A204.1 (cell line): ENCODE measurements at regions not wholly inside any gene's neighbourhood (a gene's known extent, or its start where the extent isn't known, plus 50 kb on each side); places are given as distances from the start of the nearest gene placed in this dataset.

Experiments
- FAIRE-seq: peaks from 2 replicates; lab custom pipeline; 2012; peaks lifted over from hg19 to GRCh38; lab: Jason Lieb, UNC

- FAIRE-seq: no peak
Observed at GRCh38 chr1:244220410-244220809, 169.3 kb downstream of the ZBTB18 start.

DNA sequence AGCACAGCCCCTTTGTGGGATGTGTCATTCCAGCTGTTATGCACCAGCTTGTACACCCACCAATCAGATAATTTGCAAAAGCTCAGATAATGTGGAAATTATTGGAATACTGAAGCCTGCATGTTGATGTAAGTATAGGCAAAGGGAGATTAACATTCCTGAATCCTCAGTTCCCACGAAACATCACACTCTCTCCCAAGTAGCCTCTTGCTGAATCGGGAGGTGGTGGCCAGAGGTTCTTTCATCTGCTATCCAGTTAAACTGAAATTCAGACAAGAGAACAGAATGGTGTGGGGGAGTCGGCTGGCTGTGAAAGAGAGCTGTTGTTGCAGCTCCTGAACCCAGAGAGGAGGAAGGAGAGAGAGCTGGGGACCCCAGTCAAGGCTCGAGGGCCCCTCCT lies 170.9 kb downstream of the ZBTB18 start:
- FAIRE-seq: no peak

- no peak for FAIRE-seq
Observed at GRCh38 chr1:244224487-244225430, 173.7 kb downstream of the ZBTB18 start.

DNA sequence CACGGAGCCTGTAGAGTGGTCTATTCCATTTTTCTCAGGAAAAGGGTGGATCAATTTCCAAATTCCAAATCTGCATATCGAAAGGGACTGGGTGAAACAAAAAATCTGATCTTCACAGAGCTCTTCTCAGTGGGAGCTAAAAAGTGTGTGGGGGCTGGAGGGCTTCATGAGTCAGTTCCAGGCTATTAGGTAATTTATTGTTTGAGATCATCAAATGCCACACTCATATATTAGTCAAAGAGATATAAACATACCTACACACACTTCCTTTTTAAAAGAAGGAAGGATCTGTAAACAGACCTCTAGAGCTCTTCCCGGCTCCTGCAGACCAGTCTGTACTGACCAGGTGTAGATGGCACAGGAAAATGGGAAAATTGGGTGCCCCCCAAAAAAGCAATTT lies 175.4 kb downstream of the ZBTB18 start:
- no peak for FAIRE-seq

DNA sequence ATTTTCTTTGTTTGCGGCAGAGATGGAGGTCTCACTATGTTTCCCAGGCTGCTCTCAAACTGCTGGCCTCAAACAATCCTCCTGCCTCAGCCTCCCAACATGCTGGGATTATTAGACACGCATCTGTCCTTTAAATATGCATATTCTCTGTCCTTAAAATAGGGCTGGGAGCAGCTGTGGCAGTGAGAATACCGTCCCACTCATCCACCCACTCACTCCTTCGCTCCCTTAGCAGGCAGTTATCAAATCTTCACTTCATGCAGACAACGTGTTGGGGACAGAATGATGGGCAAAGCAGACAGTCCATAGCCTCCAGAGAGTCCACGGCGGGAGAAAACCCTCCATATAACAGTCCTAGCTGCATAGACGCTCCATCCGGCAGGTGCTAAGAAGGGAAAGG lies 179.4 kb downstream of the ZBTB18 start:
- FAIRE-seq: no peak

DNA sequence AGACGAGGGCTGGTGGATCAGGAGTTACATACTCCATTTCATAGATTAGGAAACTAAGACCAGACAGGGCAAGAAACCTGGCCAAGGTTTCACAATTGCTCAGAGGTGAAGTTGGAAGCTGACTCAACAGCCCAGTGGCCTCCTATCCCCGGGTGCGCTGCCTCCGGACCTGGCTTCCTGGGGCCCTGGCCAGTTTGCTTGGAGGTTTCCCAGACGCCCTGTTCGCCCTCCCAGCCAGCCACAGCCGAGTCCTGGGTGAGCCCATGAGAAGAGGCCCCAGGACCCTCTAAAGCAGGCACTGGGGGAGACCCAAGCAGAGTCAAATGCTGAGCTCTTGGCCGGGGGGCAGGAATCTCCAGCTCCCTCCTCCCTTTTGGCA lies 180.1 kb downstream of the ZBTB18 start:
- FAIRE-seq: no peak

GRCh38 chr1:244231572-244232315 lies 180.7 kb downstream of the ZBTB18 start:
- FAIRE-seq: no peak

DNA sequence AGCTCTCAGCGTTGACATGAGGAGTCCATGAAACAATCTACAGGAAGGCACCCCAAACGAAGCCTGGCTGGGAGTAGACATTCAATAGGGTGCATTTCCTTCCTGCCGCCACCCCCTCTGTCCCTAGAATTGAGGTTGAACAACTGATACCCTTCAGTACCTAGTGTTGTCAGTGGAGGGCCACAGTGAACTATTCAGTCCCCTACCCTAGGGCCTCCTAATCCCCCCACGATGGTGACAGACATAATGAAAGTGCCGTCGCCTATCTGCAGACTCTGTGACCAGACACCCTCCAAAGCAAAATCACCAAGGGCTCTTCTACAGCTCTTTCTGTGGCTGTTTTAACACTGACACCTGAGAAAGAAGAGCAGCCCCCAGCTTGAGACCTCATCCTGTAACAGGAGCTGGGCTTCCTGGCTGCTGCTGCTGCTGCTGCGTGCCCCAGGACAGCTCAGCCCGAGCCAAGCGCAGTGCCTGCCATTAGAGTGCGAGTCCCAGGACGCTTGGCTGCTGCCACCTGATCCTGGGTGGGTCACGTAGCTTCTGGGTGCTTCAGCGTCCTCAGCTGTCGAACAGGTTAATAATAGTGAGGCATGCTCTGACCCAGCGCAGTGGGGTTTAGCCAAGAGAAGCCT lies 183.0 kb downstream of the ZBTB18 start:
- FAIRE-seq: no peak

DNA sequence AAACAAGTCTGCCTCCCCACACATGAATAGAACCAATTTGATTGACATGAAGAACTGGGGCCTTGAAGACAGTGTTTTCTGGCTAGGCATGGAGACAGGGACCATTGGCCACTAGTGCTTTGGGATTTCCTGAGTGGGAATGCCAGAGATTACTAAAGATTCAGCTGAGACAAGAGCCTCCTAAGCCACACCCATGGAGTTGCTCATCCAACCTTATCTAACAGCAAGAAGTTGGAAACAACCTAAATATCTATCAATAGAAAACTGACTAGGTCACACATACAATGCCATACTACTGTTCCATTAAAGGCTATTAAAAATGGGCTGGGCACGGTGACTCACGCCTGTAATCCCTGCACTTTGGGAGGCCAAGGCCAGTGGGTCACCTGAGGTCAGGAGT lies 184.1 kb downstream of the ZBTB18 start:
- FAIRE-seq: no peak

DNA sequence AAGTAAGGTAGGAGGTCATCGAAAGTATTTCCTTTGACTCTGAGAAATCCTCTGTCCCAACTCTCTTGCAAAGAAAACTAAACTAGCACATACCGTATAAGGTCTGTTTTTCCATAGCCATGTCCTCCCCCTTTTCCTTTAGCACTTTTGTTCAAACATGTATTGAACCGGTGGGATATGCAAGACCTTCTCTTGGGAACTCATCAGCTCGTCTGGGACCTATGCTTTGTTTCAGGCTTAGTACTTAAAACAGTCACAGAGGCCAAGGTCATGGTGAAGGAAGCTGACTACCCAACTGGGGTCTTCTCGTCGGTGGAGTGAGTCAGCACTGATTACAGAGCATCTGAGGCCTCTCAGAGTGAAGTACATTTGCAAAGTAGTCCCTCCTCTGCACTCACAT lies 185.0 kb downstream of the ZBTB18 start:
- no peak for FAIRE-seq

DNA sequence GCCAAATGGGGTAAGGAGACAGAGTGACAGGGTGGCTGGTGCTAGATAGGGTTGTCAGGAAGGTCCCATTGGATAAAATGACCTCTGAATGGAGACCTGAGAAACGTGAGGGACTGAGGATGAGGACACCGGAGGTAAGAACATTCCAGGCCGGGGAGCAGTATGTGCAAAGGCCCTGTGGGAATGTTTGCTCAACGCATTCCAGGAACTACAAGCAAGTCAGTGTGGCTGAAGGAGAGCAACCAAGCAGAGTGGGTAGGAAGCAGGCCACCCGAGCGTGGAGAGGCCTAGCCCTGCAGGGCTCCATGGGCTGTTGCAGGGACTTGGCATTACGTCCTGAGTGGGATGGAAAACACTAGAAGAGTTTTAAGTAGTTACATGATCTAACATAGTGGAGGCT lies 185.6 kb downstream of the ZBTB18 start:
- FAIRE-seq: no peak

DNA sequence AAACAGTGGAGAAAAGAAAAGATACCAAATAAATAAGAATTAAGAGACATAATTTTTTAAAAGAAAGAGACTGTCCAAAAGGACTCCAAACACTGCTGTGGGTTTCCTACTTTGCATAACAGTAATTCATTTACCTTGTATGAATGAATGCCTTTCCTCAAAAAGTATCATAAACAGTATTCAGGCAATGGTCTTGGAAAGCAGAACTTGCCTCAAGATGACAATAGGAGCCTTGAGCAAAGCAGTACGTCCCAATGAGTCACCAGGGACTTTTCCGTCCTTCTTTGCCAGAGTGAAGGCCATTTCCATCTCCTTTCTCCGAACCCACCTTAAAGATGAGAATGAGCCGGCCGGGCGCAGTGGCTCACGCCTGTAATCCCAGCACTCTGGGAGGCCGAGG lies 186.4 kb downstream of the ZBTB18 start:
- FAIRE-seq: no peak

DNA sequence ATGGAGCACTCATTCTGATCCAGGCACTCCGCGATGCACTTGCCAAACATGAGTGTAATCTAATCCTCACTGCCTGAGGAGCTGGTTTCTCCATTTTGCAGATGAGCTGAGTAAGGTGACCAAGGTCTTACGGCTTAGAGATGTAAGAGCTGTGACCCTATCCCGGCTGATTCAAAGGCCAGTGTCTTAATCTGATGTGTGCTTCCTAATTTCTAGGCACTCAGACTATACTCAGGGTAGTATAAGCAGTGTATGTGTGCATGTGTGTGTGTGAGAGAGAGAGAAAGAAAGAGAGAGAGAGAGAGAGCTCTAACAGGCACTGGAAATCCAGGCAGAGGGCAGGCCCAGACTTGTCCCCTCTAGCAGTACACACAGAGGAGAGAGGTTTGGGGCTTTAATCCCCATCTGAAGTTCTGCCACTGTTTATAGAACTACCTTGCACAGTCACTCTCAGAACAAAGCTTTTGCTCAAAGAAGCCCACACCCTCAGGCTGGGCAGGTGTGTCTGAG lies 188.2 kb downstream of the ZBTB18 start:
- FAIRE-seq: no peak

DNA sequence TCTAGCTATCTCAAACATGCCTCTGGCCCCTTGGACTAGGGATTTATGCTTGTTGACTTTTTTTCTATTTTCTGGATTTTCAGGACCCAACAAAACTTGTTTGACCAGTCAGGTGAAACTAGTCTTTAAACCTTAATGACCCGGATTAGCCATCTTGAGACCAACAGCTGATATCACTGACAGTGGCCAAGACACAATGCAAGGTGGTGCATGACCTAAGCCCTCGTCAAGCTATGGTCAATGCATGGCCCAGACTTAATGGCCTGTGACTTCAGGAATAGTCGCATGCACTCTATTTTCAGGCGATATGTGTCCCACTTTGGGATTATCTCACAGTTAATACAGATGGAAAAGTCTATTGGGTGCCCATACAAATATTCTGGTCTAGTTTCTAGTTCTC lies 190.4 kb downstream of the ZBTB18 start:
- FAIRE-seq: no peak

DNA sequence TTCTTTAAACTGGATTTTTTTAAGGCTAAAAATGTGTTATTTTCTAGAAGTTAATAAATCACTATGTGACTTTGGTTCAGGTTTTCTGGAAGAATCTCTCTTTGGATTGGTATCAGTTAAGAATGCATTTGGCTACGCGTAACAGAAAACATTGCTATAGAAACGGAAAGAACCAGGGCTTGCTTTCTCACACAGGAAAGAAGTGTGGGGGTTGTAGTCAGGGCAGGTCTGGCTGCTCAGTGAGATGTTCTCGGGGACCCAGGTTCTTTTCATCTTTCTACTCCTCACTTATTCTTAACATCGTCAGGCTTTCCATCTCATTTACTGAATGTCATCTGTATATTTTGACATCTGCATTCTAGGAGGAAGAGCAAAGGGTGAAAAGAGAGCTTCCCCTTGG lies 191.4 kb downstream of the ZBTB18 start:
- FAIRE-seq: no peak

DNA sequence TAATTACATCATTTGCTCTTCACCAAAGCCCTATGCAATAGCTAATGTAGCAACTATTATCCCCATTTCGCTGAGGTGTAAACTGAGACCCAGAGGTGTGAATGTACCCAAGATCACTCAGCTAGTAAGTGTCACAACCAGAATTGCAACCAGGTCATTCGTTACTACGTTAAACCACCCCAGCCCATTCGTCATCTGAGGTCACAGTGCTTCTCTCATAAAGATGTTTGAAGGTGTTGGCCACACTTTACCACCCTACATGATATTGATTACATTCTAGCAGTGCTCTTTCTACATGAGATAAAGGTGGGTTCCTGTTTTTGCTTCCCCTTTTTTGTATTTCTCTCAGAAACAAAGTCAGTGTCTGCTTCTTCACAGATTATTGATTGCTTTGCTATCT lies 195.3 kb downstream of the ZBTB18 start:
- FAIRE-seq: no peak

DNA sequence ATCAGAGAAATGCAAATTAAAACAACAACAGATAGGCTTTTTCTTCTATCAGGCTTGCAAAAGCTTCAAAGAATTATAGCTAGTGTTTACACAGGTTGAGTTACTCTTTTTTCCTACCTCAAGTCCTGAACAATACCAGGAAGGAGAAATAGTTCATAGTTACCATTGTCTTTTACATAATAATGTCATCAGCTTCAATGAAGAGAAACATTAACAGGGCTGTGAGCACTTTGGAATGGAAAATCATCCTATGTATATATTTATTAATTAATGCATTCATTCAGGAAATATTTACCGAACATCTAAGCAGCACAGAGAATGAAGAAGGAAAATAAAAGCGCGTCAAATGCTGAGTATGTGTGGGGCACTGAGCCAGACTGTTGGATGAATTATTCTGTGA lies 197.3 kb downstream of the ZBTB18 start:
- FAIRE-seq: no peak

- FAIRE-seq: no peak
Observed at GRCh38 chr1:244252211-244252610, 199.5 kb downstream of the ADSS2 start.

GRCh38 chr1:244254467-244254866 lies 197.2 kb downstream of the ADSS2 start:
- FAIRE-seq: no peak

GRCh38 chr1:244255426-244255965 lies 196.2 kb downstream of the ADSS2 start:
- no peak for FAIRE-seq

GRCh38 chr1:244256086-244256676 lies 195.5 kb downstream of the ADSS2 start:
- no peak for FAIRE-seq

- no peak for FAIRE-seq
Observed at GRCh38 chr1:244264163-244264562, 187.5 kb downstream of the ADSS2 start.
